Glutamatergic neuron (in vitro differentiated cells): ENCODE measurements at regions not wholly inside any gene's neighbourhood (a gene's known extent, or its start where the extent isn't known, plus 50 kb on each side); places are given as distances from the start of the nearest gene placed in this dataset.

Source experiments
- DNase-seq: peaks from one replicate; pipeline ENCODE4 v3.0.0; 2022
- H3K27ac Mint-ChIP-seq: one replicate; pipeline ENCODE4 v1.8.0; 2020; ENCODE audit warnings: mild to moderate bottlenecking, mixed read lengths, inconsistent platforms; ENCODE audit not compliant: unreplicated experiment
- H3K27me3 Mint-ChIP-seq: one replicate; pipeline ENCODE4 v1.8.0; 2020; ENCODE audit warnings: mild to moderate bottlenecking, moderate library complexity, mixed read lengths, inconsistent platforms; ENCODE audit not compliant: unreplicated experiment
- H3K36me3 Mint-ChIP-seq: one replicate; pipeline ENCODE4 v1.8.0; 2020; ENCODE audit warnings: mild to moderate bottlenecking, mixed read lengths, inconsistent platforms; ENCODE audit not compliant: unreplicated experiment
- H3K4me1 Mint-ChIP-seq: one replicate; pipeline ENCODE4 v1.8.0; 2020; ENCODE audit warnings: mild to moderate bottlenecking, low read depth, mixed read lengths, inconsistent platforms; ENCODE audit not compliant: unreplicated experiment
- H3K4me3 Mint-ChIP-seq: one replicate; pipeline ENCODE4 v1.8.0; 2020; ENCODE audit warnings: mild to moderate bottlenecking, mixed read lengths, inconsistent platforms; ENCODE audit not compliant: unreplicated experiment
- H3K9me3 Mint-ChIP-seq: one replicate; pipeline ENCODE4 v1.8.0; 2020; ENCODE audit warnings: mild to moderate bottlenecking, moderate library complexity, mixed read lengths, inconsistent platforms; ENCODE audit not compliant: unreplicated experiment
- TF ChIP-seq, protein P1 (sequence below): fragments of 200-600 bp; sonication (generic); IDR thresholded peaks from one replicate; pipeline ENCODE4 v1.5.0; 2021; ENCODE audit not compliant: partially characterized antibody, unreplicated experiment

DNA sequence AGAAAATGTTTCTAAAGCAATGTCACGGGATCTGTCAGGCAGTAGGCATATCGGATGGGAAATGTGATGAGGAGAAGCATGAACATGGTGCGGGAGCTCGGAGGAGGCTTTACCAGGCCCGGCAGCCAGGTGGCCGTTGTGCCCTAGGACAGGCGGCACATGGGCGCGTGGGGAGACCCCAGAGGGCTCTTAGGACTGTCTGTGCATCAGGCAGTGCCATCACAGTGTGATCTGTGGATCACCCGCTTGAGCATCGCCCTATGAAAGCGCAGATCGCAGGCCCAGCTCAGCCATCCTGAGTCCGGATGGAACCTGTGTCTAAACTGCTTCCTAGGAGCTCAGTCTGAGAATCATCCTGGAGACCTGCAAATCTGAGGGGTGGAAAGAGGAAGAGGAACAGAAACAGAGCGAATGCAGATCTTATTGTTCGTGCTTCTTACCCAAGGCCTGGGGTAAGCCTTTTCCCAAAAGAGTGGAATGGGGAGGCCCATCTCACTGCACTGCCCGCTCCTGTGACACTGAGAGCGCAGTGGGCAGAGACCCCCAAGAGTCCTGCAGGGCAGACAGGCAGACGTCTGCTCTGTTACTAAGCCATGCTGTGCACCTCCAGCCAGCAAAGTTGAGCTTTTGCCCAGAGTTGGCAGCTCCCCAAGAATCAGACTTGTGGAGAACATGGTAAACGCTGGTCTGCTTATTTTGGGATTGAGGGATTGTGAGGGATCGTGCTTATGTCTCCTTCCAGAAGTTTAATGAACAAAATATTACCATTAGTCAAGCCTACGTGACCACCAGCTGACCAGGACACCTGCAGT lies 251.0 kb downstream of the RHOU start:
- H3K4me3 Mint-ChIP-seq: no peak overlapping the region
- H3K27me3 Mint-ChIP-seq: peaks cover 2% of the 10 kb centered on the region
- no peak for DNase-seq
- peaks cover 23% of the 10 kb centered on the region for H3K4me1 Mint-ChIP-seq
- TF ChIP-seq, protein P1, sequence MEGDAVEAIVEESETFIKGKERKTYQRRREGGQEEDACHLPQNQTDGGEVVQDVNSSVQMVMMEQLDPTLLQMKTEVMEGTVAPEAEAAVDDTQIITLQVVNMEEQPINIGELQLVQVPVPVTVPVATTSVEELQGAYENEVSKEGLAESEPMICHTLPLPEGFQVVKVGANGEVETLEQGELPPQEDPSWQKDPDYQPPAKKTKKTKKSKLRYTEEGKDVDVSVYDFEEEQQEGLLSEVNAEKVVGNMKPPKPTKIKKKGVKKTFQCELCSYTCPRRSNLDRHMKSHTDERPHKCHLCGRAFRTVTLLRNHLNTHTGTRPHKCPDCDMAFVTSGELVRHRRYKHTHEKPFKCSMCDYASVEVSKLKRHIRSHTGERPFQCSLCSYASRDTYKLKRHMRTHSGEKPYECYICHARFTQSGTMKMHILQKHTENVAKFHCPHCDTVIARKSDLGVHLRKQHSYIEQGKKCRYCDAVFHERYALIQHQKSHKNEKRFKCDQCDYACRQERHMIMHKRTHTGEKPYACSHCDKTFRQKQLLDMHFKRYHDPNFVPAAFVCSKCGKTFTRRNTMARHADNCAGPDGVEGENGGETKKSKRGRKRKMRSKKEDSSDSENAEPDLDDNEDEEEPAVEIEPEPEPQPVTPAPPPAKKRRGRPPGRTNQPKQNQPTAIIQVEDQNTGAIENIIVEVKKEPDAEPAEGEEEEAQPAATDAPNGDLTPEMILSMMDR: no peak
- H3K36me3 Mint-ChIP-seq: peaks cover 9% of the 10 kb centered on the region
- H3K27ac Mint-ChIP-seq: peak overlapping the region; percentile 75
- H3K9me3 Mint-ChIP-seq: peaks cover 8% of the 10 kb centered on the region

DNA sequence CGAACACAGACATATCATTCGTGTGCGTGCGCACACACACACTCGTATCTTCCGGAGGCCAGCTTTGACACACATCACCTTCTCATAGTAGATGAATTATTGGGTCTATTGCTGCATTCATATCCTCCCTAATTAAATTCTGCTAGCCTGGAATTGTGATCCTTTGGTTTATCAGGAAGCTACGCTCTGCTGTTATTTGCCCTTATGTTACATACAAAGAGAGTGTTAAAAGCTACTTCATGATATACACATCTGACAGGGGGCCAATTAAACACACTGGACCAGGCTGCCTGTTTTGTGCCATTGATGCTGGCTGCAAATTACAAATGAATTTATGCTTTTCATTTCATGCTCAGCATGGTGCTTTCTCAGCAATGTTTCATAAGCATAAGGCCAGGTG lies 252.0 kb downstream of the RHOU start:
- H3K9me3 Mint-ChIP-seq: peaks cover 8% of the 10 kb centered on the region
- H3K4me1 Mint-ChIP-seq: peaks cover 23% of the 10 kb centered on the region
- H3K27ac Mint-ChIP-seq: no peak overlapping the region
- TF ChIP-seq, protein P1: no peak
- peaks cover 3% of the 10 kb centered on the region for H3K27me3 Mint-ChIP-seq
- peaks cover 9% of the 10 kb centered on the region for H3K36me3 Mint-ChIP-seq
- H3K4me3 Mint-ChIP-seq: no peak overlapping the region
- no peak for DNase-seq

DNA sequence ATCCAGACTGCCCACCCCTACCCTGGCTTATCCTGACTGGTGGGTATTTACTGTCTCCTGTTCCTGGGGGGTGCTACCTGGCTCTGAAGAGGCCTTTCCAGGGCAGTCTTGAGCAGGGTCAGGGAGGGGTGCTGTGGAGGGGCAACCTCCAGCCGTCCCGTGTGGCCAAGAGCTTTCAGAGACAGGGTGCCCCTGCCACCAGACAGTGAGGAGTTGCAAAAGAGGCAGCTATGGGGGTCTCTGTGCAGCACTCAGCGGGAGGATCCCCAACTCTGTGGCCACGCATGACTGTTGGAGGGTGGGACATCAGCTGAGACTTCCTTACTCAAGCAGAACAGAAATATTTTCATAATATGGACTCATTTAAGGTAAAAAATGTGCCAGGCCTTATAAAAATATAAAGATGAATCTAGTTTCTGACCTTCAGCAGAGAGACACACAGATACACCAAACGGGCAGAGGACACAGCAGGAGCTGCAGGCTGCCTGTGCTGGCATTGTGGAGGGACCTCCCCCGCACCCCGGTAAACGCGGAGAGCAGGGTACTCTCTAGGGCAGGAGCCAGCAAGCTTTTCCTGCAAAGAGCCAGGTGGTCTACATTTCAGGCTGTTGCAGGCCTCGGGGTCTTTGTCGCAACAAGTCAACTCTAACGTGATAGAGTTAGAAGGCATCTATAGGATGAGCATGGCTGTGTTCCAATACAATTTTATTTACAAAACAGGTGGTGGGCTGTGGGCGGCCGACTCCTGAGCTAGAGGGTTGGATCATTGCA lies 252.6 kb downstream of the RHOU start:
- DNase-seq: no peak
- no peak overlapping the region for H3K27ac Mint-ChIP-seq
- H3K4me1 Mint-ChIP-seq: peaks cover 27% of the 10 kb centered on the region
- no peak overlapping the region for H3K4me3 Mint-ChIP-seq
- TF ChIP-seq, protein P1: no peak
- peaks cover 9% of the 10 kb centered on the region for H3K36me3 Mint-ChIP-seq
- peaks cover 3% of the 10 kb centered on the region for H3K27me3 Mint-ChIP-seq
- peaks cover 8% of the 10 kb centered on the region for H3K9me3 Mint-ChIP-seq

DNA sequence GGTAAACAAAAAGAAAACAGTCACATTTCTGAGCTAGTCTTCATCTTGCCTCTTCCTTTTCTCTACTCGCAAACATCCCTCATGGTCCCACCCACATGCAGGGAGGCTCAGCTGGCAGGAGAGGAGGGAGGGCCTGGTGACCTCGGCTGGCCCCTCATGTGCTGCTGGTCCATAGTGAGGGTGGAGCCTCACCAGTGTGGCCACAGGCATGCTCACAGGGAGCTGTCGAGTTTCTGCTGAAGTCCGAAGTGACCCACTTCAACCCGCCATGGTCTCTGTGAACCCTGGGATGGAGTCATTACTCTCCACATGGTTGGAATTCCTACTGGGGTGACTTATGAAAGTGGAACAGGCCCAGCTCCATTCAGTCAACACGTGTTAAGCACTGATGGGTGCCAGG lies 253.4 kb downstream of the RHOU start:
- no peak for DNase-seq
- H3K9me3 Mint-ChIP-seq: peaks cover 7% of the 10 kb centered on the region
- peaks cover 3% of the 10 kb centered on the region for H3K27me3 Mint-ChIP-seq
- TF ChIP-seq, protein P1: no peak
- H3K4me3 Mint-ChIP-seq: no peak overlapping the region
- peaks cover 9% of the 10 kb centered on the region for H3K36me3 Mint-ChIP-seq
- H3K4me1 Mint-ChIP-seq: peaks cover 29% of the 10 kb centered on the region
- H3K27ac Mint-ChIP-seq: no peak overlapping the region

DNA sequence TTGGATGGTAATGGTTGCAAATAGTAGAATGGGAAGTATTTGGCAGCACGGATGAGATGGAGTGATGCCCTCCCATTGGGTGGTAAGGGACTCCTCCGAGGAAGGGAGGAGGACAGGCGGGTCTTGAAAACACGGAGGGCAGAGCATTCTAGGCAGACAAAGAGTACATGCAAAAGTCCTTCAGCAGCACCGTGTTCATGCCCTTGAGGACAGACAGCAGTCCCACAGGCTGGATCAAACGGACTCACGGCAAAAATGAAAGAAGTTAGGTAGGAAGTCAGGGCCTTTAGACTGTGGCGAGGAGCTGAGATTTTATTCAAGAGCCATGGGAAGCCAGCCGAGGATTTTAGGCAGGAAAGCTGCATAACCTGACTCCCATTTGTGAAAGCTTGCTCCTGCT lies 253.9 kb downstream of the RHOU start:
- TF ChIP-seq, protein P1: no peak
- Mint-ChIP-seq H3K4me1 (peaks cover 33% of the 10 kb centered on the region), H3K4me3 (peak overlapping the region; percentile 8), H3K9me3 (peaks cover 8% of the 10 kb centered on the region), H3K27ac (no peak overlapping the region), H3K36me3 (peaks cover 9% of the 10 kb centered on the region), H3K27me3 (peaks cover 3% of the 10 kb centered on the region)
- no peak for DNase-seq
